Activated T-cell treated with anti-CD3 and anti-CD28 coated beads for 1 hour (primary cell): ENCODE measurements at regions not wholly inside any gene's neighbourhood (a gene's known extent, or its start where the extent isn't known, plus 50 kb on each side); places are given as distances from the start of the nearest gene placed in this dataset.

Experiments
- DNase-seq: peaks from one replicate; pipeline ENCODE4 v3.0.0-alpha.2; 2020; ENCODE audit warnings: low read depth

- no peak for DNase-seq
Observed at GRCh38 chr11:15738931-15739330, 617.4 kb downstream of the SOX6 start.

DNA sequence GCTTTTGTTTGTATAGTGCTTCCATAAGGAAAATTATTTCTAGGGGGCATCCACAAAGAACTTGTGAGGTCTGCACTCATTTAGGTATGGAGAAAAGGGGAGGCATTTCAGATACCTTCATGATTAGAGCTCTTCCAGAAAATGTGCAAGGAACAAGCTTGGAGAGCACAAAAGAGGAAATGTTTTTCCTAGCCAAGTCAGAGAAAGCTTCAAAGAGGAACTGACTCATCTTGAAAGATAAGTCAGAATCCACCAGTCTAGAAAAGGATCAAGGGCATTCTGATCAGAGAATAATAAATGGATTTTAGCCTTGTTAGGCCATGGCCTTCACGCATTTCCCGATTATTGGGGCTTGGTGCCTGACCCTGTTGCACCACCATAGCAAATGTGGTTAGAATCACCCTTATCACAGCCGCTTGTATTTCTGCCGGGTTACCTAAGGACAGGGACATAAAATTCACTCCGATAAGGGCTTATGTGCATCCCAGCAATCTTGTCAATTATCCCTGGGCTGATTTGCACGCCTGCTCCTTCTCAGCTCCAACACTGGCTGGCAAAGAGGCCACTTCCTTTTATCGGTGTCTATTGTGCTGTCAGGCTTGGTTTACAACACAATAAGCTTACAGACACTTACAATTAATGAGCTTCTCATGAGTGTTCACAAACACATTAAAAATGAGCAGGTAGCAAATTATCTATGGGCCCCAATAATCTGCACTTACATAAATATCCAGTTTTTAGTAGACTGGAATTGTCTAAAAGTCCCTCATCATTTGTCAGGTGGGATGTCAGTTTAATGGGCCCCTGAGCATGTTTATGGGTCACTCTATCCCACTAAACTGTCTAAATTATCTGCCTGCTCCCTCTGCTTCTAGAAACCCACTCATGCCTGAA lies 613.5 kb downstream of the SOX6 start:
- no peak for DNase-seq

GRCh38 chr11:15744693-15745092 lies 611.7 kb downstream of the SOX6 start:
- no peak for DNase-seq

DNA sequence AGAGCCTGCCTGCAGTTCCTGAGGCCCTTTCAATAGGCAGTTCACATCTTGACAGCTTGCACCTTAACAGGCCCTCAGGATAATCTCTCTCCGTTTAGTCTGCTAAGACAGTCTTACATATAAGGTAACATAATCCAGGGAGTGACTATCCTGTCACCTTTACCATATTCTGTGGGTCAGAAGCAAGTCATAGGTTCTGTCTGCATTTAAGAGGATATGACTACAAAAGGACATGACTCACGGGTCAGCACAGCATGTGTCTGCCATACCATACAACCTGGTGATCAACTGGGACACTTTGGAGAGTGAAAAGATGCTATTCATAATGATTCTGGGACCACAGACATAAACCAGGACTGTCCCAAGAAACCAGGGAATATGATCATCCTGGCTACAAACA lies 611.1 kb downstream of the SOX6 start:
- no peak for DNase-seq

- no peak for DNase-seq
Observed at GRCh38 chr11:15747671-15748070, 608.7 kb downstream of the SOX6 start.

- no peak for DNase-seq
Observed at GRCh38 chr11:15748132-15748531, 608.2 kb downstream of the SOX6 start.

DNA sequence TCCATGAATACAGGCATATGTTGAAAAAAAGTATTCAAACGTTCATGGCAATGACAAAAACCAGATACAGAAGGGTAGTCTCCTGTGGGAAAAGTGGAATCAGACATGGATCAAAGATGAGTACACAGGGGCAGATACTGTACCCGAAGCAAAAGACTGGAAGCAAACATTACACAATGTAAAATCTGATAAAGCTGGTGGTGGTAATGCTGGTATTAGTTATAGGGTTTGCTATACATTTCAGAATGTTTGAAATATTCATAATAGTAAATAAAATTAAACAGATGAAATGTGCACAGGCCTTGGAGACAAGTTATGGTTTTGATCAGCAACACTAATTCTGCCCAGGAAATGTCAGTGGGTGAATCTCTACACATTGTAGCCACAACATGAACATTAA lies 607.6 kb downstream of the SOX6 start:
- no peak for DNase-seq

DNA sequence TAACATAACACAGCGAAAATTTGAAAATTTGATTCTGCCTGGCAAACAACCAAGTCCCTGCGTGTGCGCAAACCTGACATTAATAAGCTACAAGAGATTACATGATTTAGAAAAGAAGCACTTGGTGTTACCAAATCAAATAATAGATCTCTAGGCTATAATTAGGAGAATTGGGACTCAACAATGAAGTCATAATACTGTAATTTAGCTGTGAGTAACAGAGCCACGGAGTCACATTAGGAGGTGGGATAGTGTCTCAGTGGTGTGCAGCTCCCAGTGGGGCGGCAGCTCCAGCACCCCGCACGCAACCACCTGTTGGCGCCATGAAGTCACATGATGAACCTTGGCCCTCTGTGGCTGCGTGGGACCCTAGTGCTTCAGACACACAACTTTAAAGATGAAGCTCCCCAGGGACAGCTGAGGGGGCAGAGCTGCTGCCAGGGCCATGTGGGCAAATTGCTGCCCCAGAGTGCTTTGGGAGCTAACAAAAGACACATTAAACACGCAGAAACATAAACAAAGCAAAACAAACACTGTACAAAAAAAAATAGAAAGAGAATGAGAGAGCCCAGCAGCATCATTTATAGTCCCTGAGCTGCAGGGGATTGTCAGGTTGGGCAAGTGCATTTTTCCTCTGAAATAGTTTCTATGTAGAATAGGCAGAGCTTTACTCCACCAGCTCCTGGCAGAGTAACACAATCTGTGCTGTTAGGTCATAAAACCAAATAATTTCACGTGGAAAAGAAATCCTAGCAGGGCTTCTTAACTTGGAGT lies 605.6 kb downstream of the SOX6 start:
- no peak for DNase-seq

GRCh38 chr11:15754221-15754620 lies 602.1 kb downstream of the SOX6 start:
- DNase-seq, result no peak

DNA sequence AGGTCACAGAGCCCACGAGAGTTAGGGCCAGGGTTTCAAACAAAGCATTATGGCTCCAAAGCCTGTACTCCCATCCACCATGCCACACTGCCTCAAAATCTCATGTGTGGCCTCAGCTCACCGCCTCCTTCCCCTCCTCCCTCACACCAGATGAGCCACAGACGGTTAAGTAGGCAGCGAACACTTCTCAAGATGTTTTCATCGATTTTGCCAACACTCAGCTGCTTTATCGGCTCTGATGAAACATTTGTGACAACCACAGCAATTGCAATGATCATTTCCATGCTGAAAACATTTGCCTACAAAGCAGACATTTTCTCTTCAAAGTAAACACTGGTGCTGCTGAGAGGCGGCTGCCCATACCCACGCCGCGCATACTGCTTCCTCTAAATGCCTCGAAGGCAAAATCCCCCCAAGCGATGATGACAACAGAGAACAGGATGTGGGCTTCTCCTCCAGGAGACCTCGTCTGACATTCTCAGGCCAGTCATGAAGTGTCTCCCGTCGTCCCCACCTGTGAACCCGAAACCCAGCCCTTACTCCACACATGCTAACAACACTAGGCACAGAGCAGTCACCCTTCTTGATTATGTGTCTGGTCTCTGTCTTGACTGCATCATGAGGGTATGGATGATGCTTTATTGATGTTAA lies 599.2 kb downstream of the SOX6 start:
- no peak for DNase-seq

GRCh38 chr11:15758857-15759465 lies 597.4 kb downstream of the SOX6 start:
- no peak for DNase-seq

GRCh38 chr11:15761235-15761634 lies 595.1 kb downstream of the SOX6 start:
- no peak for DNase-seq

DNA sequence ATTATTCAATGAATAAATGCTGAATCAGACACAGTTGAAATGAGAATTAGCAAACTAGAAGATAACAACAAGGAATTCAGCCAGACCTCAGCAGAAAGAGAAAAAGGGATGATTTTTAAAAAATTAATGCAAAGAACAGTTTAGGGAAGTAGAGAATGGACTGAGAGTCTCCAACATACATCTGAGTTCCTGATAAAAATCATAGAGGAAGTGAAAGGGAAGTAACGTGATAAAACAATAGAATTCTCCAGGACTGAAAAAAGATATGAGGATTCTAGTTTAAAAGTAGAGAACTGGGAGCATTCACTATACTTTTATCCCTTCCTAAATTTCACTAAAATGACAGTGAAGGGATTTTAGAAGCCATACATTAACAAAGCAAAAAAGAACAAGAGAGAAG lies 592.0 kb downstream of the SOX6 start:
- no peak for DNase-seq

- DNase-seq, result no peak
Observed at GRCh38 chr11:15764948-15765347, 591.4 kb downstream of the SOX6 start.

DNA sequence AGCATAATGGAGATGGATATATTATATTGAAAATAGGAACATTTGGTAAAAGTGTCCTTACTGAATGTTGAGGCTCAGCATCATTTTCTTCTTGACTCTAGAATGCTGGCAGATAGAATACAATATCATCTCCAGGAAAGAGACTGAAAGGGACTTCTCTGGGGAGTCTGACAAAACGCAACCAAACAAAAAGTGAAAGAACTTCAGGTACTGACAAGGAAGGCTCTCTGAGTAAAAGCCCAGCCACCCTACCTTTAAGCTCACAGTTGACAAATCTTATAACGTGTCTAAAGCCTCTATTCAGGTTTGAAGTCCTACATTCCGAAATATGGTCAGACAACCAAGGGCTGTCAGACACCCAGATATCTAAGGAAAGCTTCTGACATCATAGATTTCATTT lies 590.8 kb downstream of the SOX6 start:
- DNase-seq, result no peak

DNA sequence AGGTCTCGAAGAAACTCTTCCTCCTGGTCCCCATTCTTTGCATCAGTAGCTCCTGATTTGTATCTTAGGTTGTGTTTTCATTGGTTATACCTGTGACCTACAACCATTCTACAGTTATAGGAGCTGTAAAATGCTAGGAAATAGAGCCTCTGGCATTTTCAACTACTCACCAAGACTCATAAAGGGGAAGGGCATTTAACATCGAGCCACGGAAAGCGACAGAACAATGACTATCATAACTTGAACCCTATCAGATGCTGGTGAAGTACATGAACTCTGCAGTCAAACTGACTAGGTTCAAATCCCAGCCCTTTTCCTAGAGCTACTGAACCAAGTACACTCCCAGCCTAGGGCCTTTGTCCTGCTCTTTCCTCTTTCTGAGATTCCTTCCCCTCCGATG lies 588.0 kb downstream of the SOX6 start:
- no peak for DNase-seq

- DNase-seq, result no peak
Observed at GRCh38 chr11:15769203-15769602, 587.1 kb downstream of the SOX6 start.

DNA sequence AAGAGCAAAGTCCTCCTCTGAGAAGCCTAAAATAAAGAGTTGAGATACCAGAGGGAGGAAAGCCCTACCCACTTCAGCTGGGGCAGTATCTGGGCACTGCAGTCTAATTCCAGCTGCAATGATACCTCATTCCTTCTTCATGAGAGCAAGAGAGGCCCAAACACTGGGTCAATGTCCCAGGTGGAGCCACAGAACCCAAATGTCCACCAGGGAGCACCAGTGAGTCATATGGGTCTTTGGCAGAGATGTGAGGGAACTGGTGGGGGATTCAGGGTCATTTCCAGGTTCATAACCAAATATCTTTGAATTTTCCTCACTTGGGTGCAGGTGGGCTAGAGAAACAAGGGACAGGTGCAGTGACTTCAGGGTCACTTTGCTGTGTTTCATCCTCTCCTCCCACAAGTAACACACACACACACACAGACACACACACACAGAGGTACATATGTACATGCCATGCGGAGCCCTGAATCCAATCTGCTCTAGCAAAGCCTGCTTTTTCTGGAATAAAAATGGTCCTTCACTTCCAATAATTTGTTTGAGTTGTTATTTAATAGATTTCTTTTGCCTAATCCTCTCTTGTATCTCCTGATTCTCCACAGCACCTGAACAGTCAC lies 585.4 kb downstream of the SOX6 start:
- no peak for DNase-seq

DNA sequence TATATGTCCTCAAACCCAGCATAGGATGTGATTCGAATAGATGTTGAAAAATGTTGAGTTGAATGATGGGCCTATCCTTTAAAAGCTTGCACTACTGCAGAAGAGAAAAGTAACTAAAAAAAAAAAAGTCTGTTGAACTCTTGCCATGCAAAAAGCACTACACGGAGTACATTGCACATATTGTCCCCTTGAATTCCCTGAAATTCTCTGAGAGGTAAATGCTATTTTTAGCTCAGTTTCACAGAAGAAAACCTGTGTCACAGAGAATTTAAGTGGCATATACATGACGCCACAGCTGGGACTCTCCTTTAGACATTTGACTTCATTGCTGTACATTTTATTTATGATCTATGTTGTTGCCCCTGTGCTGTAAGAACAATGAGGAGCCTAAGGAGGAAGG lies 583.8 kb downstream of the SOX6 start:
- no peak for DNase-seq

DNA sequence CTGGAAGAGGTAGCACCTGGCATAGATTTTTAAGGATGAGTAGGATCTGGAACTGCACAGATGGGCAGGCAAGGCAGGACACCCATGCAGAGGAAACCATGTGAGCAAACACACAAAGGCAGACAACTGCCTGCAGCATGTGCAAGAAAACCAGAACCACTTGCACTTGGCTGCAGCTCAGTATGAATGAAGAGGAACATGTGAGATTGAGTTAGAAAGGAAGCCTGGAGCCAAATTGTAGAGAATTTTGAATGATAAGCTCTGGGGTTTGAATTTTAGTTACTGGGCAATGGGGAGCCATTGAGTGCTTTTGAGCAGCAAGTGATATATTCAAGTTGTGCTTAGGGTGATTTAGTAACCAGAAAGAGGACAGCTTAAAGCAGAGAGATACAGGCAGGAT lies 583.4 kb downstream of the SOX6 start:
- DNase-seq, result no peak

GRCh38 chr11:15773476-15774387 lies 582.6 kb downstream of the SOX6 start:
- DNase-seq, result no peak
